Neural cell (in vitro differentiated cells): ENCODE measurements at regions not wholly inside any gene's neighbourhood (a gene's known extent, or its start where the extent isn't known, plus 50 kb on each side); places are given as distances from the start of the nearest gene placed in this dataset.
"Not testable (repeated sequence)": the region's sequence is repeated elsewhere in the genome, so short reads cannot be mapped to it uniquely, and the experiment has no call there.

ENCODE experiments used
- H2AFZ ChIP-seq: fragments of 200-600, 300-800 bp; sonication (generic), shearing (Covaris generic); 2 replicates; pipeline ENCODE4 v1.6.0; 2014; ENCODE audit warnings: low read depth, mild to moderate bottlenecking, antibody characterized with exemption, low read length, moderate library complexity
- H3F3A ChIP-seq: fragments of 200-600 bp; shearing (Covaris generic); 2 replicates; pipeline ENCODE4 v1.6.1; 2016; ENCODE audit warnings: mild to moderate bottlenecking, moderate library complexity, mixed read lengths, antibody characterized with exemption, low read length; ENCODE audit not compliant: insufficient read depth, poor library complexity, severe bottlenecking
- H3K27ac ChIP-seq: fragments of 200-600, 300-800 bp; sonication (generic), shearing (Covaris generic); 2 replicates; pipeline ENCODE4 v1.5.1; 2014; ENCODE audit warnings: mild to moderate bottlenecking, low read length, moderate library complexity
- H3K27me3 ChIP-seq: fragments of 300-800, 200-600 bp; sonication (generic), shearing (Covaris generic); 2 replicates; pipeline ENCODE4 v1.6.0; 2014; ENCODE audit warnings: mild to moderate bottlenecking, low read depth, low read length, moderate library complexity; ENCODE audit not compliant: insufficient read depth
- H3K36me3 ChIP-seq: fragments of 300-800, 200-600 bp; sonication (generic), shearing (Covaris generic); 2 replicates; pipeline ENCODE4 v1.5.1; 2014; ENCODE audit warnings: mild to moderate bottlenecking, antibody characterized with exemption, low read length, moderate library complexity; ENCODE audit not compliant: insufficient read depth
- H3K4me2 ChIP-seq: fragments of 300-800, 200-600 bp; sonication (generic), shearing (Covaris generic); 2 replicates; pipeline ENCODE4 v1.6.0; 2014; ENCODE audit warnings: mild to moderate bottlenecking, low read length
- H3K4me3 ChIP-seq: fragments of 300-800, 200-600 bp; sonication (generic), shearing (Covaris generic); 2 replicates; pipeline ENCODE4 v1.5.1; 2014; ENCODE audit warnings: mild to moderate bottlenecking, low read length, moderate library complexity
- H3K79me2 ChIP-seq: fragments of 200-600 bp; shearing (Covaris generic); replicated peaks from 2 replicates; pipeline ENCODE4 v1.6.0; 2014; ENCODE audit warnings: mild to moderate bottlenecking, low read length, moderate library complexity; ENCODE audit not compliant: insufficient read depth
- H3K9ac ChIP-seq: fragments of 300-800, 200-600 bp; sonication (generic), shearing (Covaris generic); 2 replicates; pipeline ENCODE4 v1.6.1; 2016; ENCODE audit warnings: mild to moderate bottlenecking, low read length, mixed read lengths
- H3K9me2 ChIP-seq: fragments of 200-600 bp; shearing (Covaris generic); 2 replicates; pipeline ENCODE4 v1.6.1; 2016; ENCODE audit warnings: mild to moderate bottlenecking, low read length, mixed read lengths; ENCODE audit not compliant: insufficient read depth
- H3K9me3 ChIP-seq: fragments of 200-600, 300-800 bp; sonication (generic), shearing (Covaris generic); 2 replicates; pipeline ENCODE4 v1.6.1; 2016; ENCODE audit warnings: mild to moderate bottlenecking, mixed run types, low read length, moderate library complexity, mixed read lengths
- H4K20me1 ChIP-seq: fragments of 200-600 bp; shearing (Covaris generic); 2 replicates; pipeline ENCODE4 v1.6.1; 2016; ENCODE audit warnings: mild to moderate bottlenecking, mixed run types; ENCODE audit not compliant: insufficient read depth
- EP300 ChIP-seq: fragments of 450-650 bp; conservative IDR thresholded peaks from 2 replicates; pipeline ENCODE4 v1.6.1; 2014; ENCODE audit warnings: antibody characterized with exemption, mild to moderate bottlenecking, moderate library complexity; ENCODE audit not compliant: poor library complexity, severe bottlenecking
- EZH2 ChIP-seq: fragments of 200-600, 300-800 bp; shearing (Covaris generic), sonication (generic); IDR thresholded peaks from 2 replicates; pipeline ENCODE4 v1.6.1; 2014; ENCODE audit warnings: antibody characterized with exemption, low read length, borderline replicate concordance, mild to moderate bottlenecking; ENCODE audit not compliant: insufficient read depth, poor library complexity, severe bottlenecking
- MXI1 ChIP-seq: fragments of 450-650 bp; conservative IDR thresholded peaks from 2 replicates; pipeline ENCODE4 v1.6.1; 2014; ENCODE audit warnings: antibody characterized with exemption, mild to moderate bottlenecking; ENCODE audit not compliant: poor library complexity, severe bottlenecking
- POLR2AphosphoS5 ChIP-seq: IDR thresholded peaks from 2 replicates; pipeline ENCODE4 v1.6.1; 2012
- RAD21 ChIP-seq: fragments of 450-650 bp; conservative IDR thresholded peaks from 2 replicates; pipeline ENCODE4 v1.6.1; 2014; ENCODE audit warnings: antibody characterized with exemption, mild to moderate bottlenecking, moderate library complexity
- REST ChIP-seq: IDR thresholded peaks from 2 replicates; pipeline ENCODE4 v1.6.1; 2012; ENCODE audit warnings: borderline replicate concordance
- SMC3 ChIP-seq: fragments of 450-650 bp; conservative IDR thresholded peaks from 2 replicates; pipeline ENCODE4 v1.6.1; 2014; ENCODE audit warnings: antibody characterized with exemption, mild to moderate bottlenecking, moderate library complexity; ENCODE audit not compliant: poor library complexity
- TAF1 ChIP-seq: IDR thresholded peaks from 2 replicates; pipeline ENCODE4 v1.6.1; 2012; ENCODE audit warnings: low read depth
- TF ChIP-seq, protein P1 (sequence below): fragments of 450-650 bp; IDR thresholded peaks from 2 replicates; pipeline ENCODE4 v1.5.1; 2014; ENCODE audit warnings: antibody characterized with exemption, mild to moderate bottlenecking, moderate library complexity; ENCODE audit not compliant: poor library complexity, severe bottlenecking

DNA sequence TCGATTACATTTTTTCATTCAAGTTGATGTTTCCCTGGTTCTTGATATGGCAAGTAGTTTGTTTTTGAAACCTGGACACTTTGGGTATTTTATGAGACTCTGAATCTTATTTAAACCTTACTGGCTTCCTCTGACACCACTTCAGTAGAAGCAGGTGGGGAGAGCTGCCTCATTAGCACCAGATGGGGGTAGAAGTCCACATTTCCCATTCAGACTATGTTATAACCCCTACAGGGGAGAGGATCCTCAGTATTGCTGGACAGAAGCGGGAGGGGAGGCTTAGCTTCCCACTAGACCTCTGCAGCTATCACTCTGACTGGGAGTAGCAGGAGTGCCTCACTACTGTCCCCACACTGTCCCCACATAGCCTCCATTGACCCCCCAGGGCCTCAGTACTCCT lies 145.3 kb upstream of the SLC35G4 start:
- no peaks in the 10 kb centered on the region for H3K9me2 ChIP-seq
- no peaks in the 10 kb centered on the region for H3K27me3 ChIP-seq
- no peaks in the 10 kb centered on the region for H3K36me3 ChIP-seq
- no peaks in the 10 kb centered on the region for H3K9me3 ChIP-seq
- H3K27ac ChIP-seq = no peak overlapping the region
- no peaks in the 10 kb centered on the region for H3K79me2 ChIP-seq
- no peak overlapping the region for H3K9ac ChIP-seq
- TF ChIP-seq REST = no peak
- TF ChIP-seq RAD21 = no peak
- TF ChIP-seq, protein P1, sequence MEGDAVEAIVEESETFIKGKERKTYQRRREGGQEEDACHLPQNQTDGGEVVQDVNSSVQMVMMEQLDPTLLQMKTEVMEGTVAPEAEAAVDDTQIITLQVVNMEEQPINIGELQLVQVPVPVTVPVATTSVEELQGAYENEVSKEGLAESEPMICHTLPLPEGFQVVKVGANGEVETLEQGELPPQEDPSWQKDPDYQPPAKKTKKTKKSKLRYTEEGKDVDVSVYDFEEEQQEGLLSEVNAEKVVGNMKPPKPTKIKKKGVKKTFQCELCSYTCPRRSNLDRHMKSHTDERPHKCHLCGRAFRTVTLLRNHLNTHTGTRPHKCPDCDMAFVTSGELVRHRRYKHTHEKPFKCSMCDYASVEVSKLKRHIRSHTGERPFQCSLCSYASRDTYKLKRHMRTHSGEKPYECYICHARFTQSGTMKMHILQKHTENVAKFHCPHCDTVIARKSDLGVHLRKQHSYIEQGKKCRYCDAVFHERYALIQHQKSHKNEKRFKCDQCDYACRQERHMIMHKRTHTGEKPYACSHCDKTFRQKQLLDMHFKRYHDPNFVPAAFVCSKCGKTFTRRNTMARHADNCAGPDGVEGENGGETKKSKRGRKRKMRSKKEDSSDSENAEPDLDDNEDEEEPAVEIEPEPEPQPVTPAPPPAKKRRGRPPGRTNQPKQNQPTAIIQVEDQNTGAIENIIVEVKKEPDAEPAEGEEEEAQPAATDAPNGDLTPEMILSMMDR = no peak
- no peak for TF ChIP-seq EZH2
- TF ChIP-seq POLR2AphosphoS5 = no peak
- TF ChIP-seq EP300 = no peak
- TF ChIP-seq MXI1 = no peak
- TF ChIP-seq SMC3 = no peak
- no peak for TF ChIP-seq TAF1
- H3F3A ChIP-seq = no peaks in the 10 kb centered on the region
- H3K4me2 ChIP-seq = no peak overlapping the region
- no peak overlapping the region for H3K4me3 ChIP-seq
- H4K20me1 ChIP-seq = no peaks in the 10 kb centered on the region
- no peak overlapping the region for H2AFZ ChIP-seq

DNA sequence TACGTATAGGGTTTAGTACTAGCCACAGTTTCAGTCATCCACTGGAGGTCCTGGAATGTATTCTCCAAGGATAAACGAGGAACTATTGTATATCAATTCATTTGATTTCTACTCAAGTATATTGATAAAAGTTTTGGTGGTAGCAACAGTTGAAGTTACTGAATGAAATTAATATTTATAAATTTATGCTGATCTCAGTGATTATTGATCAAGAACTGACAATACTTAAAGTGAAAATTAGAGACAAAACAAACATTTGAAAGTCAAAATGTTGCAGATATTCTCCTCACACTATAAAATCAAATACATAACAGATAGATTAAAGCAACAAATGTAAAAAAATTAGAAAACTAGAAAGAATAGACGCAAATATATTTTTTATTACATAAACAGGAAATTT lies 150.9 kb upstream of the SLC35G4 start:
- H3K27ac ChIP-seq = no peak overlapping the region
- no peaks in the 10 kb centered on the region for H3K27me3 ChIP-seq
- no peaks in the 10 kb centered on the region for H3K9me2 ChIP-seq
- H3K36me3 ChIP-seq = no peaks in the 10 kb centered on the region
- H3K9me3 ChIP-seq = no peaks in the 10 kb centered on the region
- no peaks in the 10 kb centered on the region for H3F3A ChIP-seq
- TF ChIP-seq RAD21 = no peak
- no peak for TF ChIP-seq SMC3
- TF ChIP-seq EP300 = no peak
- no peak for TF ChIP-seq POLR2AphosphoS5
- TF ChIP-seq, protein P1 = no peak
- TF ChIP-seq EZH2 = no peak
- TF ChIP-seq REST = no peak
- no peak for TF ChIP-seq MXI1
- no peak for TF ChIP-seq TAF1
- H3K4me3 ChIP-seq = no peak overlapping the region
- no peak overlapping the region for H3K4me2 ChIP-seq
- H4K20me1 ChIP-seq = no peaks in the 10 kb centered on the region
- H3K79me2 ChIP-seq = no peaks in the 10 kb centered on the region
- H3K9ac ChIP-seq = no peak overlapping the region
- no peak overlapping the region for H2AFZ ChIP-seq

DNA sequence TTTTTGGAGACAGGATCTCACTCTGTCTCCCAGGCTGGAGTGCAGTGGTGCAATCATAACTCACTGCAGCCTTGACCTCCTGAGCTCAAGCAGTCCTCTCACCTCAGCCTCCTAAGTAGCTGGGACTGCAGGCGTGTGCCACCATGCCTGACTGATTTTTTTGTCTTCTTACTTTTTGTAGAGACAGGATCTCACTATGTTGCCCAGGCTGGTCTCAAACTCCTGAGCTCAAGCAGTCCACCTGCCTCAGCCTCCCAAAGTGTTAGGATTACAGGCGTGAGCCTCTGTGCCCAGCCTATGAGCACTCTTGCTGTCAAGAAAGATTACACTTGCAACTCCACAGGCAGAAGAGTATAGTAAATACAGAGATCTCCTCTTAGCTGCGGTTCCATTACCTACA lies 151.5 kb upstream of the SLC35G4 start:
- H3K27me3 ChIP-seq, H3K9me3 ChIP-seq, H3K9me2 ChIP-seq, H2AFZ ChIP-seq, H3K36me3 ChIP-seq, H3K27ac ChIP-seq, H3K4me2 ChIP-seq, H4K20me1 ChIP-seq, H3K79me2 ChIP-seq, H3F3A ChIP-seq, H3K9ac ChIP-seq, H3K4me3 ChIP-seq: not testable (repeated sequence)
